HG02840 (cell line): ENCODE measurements at regions not wholly inside any gene's neighbourhood (a gene's known extent, or its start where the extent isn't known, plus 50 kb on each side); places are given as distances from the start of the nearest gene placed in this dataset.

Experiments
- ATAC-seq: cut with Tn5 transposase; IDR thresholded peaks from one replicate; pipeline ENCODE4 v1.9.1; 2021; ENCODE audit warnings: mild to moderate bottlenecking, moderate library complexity, moderate number of reproducible peaks; ENCODE audit not compliant: unreplicated experiment, low FRiP score

DNA sequence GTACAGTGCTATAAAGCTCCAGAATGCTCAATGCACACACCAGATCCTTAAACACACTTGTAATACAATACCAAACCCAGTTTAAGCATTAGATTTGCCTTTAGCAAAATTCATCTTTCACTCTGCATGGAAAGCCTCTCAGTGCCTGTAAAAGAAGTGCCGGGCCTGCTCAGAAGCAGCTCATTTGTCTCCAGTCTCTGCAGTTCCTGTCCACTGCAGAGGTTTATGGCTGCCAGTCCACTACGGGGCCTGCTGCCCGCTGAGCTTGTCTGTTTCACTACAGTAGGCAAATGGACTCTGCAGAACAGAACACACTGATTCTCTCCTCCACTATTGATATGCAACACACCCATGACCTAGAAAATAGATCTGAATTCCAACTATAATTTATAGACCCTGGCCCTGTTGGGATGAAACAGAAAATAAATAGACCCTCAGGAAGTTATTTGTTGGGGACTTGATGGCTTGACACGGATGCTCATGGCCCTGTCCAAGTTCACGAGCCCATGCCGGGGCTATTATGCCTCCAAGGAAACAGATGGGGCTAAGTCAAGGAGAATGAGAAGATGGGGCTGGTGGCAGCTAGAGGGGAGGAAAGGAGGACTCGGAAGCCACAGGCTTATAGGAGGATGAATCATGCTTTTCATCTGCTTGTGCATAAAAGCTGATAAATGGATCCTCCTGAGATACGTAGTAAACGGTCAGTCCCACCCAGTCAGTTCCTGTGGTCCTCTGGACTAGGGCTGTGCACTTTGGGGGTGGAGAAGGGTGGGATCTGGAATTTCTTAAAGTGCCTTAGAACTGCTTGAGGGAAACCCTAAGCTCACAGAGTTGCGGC is 416.8 kb upstream of the TENM4 start:
- no peak for ATAC-seq

DNA sequence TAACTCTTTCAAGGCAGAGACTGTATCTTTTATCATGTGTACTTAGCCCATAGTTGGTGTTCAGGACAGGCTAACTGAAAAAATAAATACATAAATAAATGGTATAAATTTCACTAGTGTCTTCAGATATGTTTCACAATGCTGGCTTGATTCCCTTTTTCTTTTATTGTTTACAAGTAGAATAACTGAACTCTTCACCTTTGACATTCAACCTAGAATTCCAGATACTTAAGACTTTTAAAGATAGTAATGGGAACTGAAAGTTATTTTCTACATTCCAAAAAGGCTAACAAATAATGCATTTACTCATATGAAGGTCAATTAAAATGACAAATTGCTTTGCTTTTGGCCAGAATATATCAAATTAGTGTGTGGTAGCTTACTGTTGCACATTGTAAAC is 411.3 kb upstream of the TENM4 start:
- ATAC-seq, result no peak

DNA sequence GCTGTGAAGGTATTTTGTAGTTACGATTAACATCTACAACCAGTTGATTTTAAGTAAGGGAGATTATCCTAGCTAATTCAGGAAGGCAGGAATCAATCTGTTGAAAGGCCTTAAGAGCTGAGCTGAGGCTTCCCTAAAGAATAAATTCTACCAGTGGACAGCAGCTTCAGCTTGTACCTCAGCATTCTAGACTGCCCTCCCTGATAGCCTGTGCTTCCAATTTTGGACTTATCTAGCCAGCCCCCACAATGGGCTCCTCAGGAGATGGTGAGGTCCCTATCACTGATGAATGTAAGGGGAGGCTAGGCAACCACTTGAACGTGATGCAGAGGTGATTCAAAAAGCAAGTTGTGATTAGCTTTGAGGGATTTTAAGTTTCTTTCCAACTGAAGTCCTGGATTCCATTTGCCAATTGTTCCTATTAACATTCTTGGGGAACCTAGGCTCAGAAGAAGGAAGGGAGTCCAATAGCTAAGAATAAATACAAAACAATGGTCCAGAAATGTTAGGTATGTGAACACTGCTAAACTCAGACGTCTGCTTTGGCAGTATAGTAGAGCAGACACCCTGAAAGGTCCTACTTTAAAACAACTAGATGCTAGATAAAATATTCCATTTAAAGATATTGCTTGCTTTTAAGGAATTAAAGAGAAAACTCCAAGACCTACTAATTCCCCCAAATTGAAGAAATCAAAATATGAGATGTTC is 404.3 kb upstream of the TENM4 start:
- no peak for ATAC-seq

DNA sequence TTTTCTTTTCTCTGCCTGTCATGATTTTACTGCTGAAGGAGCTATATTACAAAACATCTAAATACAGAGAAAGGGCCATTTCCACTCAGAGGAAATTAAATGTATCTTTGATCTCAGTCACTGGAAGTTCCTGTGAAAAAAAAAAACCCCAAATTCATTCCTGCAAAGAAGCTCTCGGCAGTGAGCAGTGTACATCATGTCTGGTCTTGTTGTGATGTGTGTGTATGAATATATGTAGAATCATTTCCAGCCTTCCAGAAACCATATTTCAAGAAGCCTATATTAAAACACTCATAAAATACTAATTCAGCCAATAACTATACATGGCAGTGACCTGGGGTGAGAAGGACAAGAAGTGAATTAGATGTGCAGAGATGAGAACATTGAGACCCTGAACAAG is 393.2 kb upstream of the TENM4 start:
- ATAC-seq, result no peak

DNA sequence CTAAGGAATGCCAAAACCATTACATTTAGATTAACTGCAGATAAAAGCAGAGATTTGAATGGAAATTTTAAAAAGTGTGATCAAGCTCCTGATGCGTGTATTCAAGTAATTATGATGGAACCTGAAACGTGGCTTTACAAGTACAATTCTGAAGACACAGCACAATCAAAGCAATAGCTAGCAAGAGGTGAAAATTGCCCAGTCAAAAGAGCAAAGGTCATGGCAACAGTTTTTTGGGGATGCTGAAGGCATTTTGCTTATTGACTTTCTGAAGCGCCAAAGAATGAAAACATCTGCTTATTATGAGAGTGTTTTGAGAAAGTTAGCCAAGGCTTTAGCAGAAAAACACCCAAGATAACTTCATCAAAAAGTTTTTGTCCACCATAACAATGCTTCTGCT is 389.6 kb upstream of the TENM4 start:
- ATAC-seq, result no peak

DNA sequence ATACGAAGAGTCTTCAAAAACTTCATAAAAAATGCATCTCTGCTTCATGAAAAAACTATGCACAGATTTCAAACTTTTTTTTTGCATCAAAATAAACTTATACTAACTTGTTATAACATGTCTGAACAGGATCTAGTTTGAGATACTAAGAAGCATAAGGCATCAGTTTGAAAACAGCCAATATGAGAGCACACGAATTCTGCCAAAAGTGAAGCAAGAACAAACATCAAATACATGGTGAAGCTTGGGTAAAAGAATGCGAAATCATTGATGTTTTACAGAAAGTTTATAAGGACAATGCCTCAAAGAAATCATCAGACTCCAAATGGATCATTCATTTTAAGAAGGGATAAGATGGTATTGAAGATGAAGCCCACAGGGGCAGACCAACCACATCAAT is 389.1 kb upstream of the TENM4 start:
- ATAC-seq, result no peak

DNA sequence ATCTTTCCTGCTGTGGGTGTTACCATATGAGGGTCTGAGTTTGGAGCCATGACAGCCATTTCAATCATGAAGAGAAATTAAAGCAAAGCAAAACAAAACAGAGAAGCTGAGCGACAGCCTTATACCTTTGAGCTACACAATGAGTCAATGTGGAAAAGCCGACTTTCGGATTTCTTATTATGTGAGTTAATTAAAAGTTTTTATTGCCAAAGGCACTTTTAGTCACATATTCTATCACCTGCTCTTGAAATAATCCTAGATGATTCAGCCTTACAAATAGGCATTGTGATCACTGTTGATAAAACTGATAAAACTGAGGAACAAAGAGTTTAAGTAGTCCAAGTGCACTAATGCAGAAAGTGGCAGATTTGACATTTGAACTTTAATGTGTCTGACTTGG is 381.9 kb upstream of the TENM4 start:
- ATAC-seq, result no peak

DNA sequence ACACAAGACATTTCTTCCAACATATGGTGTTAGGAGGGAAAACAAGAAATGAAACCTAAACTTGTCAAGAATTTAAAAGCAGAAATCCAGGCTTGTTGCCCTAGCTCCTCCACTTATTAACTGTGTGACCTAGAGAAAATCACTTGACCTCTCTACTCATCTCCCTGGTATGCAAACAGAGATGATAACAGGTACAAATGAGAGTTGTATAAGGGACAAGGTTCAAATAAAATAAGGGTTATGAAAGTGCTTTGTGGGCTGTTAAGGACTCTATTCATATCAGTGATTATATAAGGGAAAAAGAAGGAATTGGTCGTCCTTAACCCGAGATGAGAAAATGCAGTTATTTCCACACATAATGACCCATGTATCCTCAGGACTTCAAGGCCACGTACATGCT is 372.7 kb upstream of the TENM4 start:
- ATAC-seq, result no peak

DNA sequence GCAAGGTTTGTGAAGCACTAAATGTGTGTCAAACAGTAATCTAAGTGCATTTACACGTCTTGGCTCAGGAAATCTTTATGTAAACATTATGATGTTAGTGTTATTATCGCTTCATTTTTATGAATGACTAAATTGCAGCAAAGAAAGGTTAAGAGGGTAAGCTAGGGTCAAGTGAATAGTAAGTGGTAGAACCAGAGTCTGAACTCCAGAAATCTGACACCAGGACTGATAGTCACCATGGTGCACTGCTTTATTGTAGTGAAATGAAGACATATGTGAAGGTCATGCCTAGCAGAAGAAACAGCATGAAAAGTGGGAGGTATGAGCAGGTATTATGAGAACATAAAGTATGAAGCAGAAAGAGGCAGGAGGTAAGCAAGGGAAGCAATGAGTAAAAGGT is 368.7 kb upstream of the TENM4 start:
- no peak for ATAC-seq

DNA sequence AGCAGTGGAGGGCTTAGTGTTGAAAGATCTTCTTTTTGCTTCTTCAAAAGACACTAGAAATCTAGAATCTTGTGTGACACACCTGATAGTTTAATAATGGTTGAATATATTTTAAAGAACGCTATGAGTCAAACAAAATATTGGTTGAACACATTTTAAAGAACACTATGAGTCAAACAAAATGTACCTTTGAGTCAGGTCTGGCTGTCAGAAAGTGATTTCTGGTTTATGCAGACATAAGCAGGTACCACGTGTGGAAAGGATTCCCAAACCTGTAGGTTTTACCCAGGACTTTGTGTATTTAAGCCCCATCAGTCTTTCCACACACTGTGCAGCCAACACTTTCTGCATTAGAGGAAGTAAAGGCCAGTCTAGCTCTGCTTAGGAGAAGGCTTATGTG is 366.7 kb upstream of the TENM4 start:
- no peak for ATAC-seq

DNA sequence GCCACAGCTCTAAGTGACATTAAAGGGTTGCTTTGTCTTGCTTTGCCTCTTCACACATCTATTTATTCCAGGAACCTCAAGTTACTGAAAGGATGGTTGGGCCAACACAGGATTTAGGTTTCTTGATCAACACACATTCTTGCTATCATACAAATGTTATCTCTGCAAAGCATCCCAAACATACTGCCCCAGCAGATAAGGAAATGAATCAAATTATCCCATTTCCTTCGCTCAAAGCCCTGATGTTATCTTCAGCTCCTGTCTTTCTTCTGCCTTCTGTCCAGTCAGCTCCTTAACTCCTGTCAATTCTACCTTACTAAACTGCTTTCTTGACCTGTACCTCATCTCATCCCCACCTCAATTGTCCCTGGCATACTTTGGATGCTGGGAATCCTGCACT is 355.9 kb upstream of the TENM4 start:
- ATAC-seq, result no peak

DNA sequence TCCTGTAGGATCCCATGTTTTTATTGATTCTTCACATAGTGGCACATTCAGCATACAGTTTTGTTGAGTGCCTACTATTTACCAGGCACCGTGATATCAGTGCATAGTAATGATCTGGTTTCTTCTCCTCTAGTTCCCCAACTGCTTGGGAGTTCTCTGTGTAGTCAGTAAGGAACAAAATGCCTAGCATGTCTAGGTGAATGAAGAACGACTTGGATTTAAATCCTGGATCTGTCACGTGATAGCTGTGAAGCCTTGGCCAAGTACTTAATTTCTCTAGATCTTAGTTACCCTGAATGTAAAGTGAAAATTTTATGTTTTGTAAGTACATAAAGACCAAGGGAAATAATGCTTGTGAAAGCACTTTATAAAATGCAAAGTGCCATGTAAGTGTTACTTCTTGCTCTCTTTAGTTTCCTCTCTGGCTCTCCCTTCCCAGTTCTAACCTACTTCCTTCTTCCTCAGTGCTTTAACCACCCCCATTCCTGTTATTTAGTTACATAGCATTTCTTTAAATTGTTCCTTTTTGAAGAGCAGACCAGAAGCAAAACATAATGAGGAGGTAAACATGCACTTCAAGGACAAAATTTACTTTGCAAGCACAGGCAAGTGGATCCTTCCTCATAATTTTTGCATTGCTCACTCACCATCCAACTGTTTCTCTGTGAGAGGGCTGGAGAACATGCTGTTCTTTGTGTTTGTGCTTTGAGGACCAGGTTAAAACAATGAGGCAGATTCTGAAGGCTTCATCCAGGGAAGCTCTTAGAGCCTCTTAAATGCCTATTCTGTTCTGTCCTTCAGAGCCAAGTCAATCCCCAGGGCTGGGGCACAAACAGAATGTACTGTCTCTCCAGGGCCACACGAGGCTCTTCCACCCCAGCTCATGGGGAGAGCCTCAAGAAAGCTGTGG is 353.9 kb upstream of the TENM4 start:
- ATAC-seq, result no peak

DNA sequence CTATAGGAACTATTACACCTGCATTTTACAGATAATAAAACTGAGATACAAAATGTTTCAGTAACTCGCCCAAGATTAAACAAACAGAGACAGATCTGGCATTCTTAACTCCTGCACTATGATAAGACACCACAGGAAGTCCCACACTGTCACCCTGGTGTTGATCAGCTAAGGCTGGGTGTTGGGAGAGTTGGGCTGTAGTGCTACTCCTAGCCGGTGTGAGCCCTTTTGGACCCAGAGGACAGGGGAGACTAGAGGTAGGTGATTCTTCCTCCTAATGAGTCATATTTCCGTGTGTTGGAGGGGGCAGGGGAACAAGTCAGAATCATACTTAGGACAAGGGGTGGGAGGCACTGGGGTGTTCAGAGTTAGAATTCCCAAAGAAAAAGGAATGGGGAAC is 353.2 kb upstream of the TENM4 start:
- ATAC-seq, result no peak

DNA sequence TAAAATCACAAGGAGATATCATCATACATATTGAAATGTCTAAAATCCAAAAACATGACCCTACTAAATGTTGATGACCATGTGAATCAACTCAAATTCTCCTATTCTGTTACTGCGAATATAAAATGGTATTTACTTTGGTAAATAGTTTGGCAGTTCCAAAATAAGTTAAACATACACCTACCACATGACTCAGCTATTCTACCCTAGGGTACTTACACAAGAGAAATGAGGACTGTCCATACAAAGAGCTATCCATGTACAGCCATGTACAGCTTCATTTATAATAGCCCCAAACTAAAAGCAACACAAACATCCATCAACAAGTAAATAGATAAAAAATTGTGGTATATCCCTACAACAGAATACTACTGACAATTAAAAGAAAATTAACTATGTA is 346.1 kb upstream of the TENM4 start:
- no peak for ATAC-seq

DNA sequence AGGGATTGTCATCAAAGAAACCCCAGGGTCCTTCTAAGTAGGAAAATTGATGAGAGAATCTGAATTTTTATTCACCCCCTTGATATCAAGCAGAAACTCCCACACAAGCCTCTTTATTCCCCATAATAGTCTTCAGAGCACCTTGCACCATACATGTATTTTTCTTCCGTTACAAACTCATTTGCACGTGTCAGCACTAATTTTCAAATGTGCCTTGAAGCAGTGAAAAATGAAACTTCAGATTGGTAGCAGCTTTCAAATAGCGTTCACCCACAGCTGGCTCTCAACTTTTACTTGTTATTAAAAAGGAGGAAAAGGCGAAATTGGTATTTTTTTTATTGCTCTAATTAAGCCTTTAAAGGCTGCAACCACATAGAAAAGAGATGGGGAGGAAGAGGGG is 343.0 kb upstream of the TENM4 start:
- no peak for ATAC-seq

DNA sequence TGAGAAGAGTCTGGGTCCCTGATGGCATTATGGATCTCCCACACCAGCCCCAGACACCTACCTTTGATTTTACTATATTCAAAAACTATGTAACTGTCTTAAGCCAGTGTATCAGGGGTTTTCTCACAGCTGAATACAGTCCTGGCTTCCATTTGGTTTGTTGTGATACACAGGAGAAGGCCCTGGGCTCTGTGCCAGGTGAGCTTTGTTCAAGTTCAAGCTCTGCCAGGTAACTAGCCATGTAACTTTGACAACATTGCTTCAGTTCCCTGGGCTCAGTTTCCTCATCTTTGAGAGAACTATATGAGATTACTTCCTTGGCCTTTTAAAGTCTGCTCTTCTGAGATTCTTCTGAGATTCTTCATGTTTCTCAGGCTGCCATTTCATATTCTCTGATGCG is 327.5 kb upstream of the TENM4 start:
- ATAC-seq, result no peak

DNA sequence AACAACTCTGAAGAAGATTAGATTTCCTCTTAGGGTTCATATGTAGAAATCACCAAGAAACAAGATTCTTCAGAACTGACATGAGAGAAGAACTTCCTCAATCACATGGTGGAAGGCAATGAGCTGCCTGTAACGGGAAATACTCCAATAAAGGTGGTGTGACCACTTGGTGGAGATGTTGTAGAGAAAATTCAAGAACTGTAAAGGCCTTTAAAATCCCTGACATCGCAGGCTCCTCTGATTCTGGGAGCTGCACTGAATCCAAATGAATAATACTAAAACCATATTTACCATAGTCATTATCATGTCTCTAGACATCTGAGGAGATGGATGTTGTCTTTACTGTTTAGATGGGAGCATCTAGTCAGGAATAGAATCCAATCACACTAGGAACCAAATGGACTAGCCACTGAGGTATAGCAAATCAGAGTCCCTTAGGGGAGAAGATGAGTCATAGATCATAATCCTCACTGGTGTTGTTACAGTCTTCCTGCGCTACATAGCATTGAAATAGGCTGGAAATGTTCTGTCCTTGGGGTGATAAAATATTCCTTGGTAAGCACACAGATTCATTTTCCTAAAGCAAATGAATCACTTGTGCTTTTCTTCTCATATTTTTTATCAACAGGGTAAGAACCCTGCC is 321.6 kb upstream of the TENM4 start:
- ATAC-seq, result no peak

DNA sequence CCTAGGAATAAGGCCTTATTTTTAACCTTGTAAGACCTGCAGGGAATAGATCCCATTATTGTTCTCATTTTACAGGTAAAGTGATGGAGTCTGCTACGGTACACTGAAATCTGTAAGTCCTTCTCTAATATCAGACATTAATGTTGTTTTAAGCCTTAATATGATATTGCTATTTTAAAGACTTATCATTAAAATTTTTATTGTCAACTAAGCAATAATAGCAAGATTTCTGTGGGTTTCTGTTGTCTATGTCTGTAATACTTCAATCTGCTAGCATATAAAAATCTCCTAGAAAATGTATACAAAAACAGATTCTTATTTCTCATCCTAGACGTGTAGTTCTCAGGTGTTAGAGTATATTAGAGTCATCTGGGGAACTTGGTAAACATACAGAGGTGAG is 317.5 kb upstream of the TENM4 start:
- no peak for ATAC-seq

DNA sequence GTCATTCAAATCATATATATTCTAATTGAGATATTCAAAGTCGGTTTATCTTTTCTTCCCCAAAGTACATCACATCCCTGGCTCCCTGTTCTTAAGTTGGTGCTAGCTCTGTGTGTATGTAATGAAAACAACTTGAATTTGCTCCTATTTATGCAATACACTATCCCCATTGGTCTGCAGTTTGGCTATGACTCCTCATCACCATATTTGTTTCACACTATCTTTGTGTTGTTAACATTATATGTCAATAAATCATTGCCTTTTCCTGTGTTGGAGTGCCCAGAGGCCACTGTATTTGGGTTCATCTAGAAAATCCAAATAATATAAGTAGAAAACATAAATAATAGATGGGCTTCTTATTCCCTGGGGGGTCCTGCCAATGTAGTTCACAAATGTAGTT is 306.6 kb upstream of the TENM4 start:
- ATAC-seq, result no peak

DNA sequence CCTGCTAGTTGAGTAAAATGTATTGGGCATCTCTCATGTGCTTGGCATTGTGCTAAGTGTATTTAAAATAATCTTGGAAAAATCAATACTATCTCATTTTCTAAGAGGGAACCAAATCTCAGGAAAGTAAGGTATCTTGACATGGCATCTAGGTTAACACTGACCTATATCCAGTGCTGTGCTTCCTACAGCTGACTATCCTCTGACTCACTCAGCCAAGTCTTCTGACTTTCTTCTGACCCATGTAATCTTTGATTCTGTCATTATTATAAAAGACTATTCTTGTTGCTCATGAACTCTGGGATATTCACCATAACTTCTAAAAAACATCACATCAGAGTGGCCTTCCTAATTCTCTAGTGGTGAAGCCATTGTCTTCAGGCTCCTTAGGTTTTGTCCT is 304.1 kb upstream of the TENM4 start:
- ATAC-seq, result no peak

DNA sequence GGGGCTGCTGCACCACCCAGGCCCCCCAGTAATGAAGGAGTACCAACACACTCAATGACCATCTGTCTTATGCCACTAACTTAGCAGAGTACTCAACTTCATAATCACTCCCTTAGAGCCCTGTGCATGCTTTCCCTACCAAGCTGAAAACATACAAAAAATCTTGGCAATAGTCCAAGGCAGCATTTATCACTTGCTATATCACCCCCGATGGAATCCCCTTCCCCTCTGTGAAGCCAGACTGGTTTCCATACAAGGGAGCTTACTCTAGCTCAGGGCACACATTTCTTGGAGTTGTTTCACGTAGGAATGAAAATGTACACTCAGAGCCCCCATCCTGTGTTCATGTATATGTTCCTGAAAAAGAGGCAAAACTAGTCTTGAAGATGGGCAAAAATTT is 301.3 kb upstream of the TENM4 start:
- no peak for ATAC-seq
